Pancreas (tissue), 10 donors: ENCODE measurements at regions not wholly inside any gene's neighbourhood (a gene's known extent, or its start where the extent isn't known, plus 50 kb on each side); places are given as distances from the start of the nearest gene placed in this dataset.
"Not testable (repeated sequence)": the region's sequence is repeated elsewhere in the genome, so short reads cannot be mapped to it uniquely, and the experiment has no call there.

Experiments used
- ATAC-seq, 4 donors: fragments of 200-7000 bp; cut with Tn5 transposase; one replicate each; pipeline versions ENCODE4 v1.8.0 to v1.9.1; 2020; ENCODE audit warnings: mild to moderate bottlenecking in 4 of 4, moderate library complexity in 4 of 4
- DNase-seq, 6 donors: peaks; one replicate each; pipeline ENCODE4 v3.0.0-alpha.2; 2020
- FAIRE-seq: peaks from 2 replicates; lab custom pipeline; 2012; peaks lifted over from hg19 to GRCh38; lab: Jason Lieb, UNC
- H3K27ac ChIP-seq, 4 donors: fragments of 200-600 bp; sonication (generic); 1 replicate in 3 of 4; 2 replicates in 1 of 4; pipeline versions ENCODE4 v1.5.0 to v1.8.0; 2020
- H3K27me3 ChIP-seq, 4 donors: fragments of 200-600 bp; one replicate each; pipeline ENCODE4 v1.8.0; 2021
- H3K36me3 ChIP-seq, 3 donors: fragments of 200-600 bp; sonication (generic) in 1 of 3; one replicate each; pipeline versions ENCODE4 v1.5.0 to v1.8.0; 2020 to 2021
- H3K4me1 ChIP-seq, 3 donors: fragments of 200-600 bp; one replicate each; pipeline ENCODE4 v1.8.0; 2021
- H3K4me3 ChIP-seq, 4 donors: fragments of 200-600 bp; sonication (generic) in 2 of 4; one replicate each; pipeline versions ENCODE4 v1.5.0 to v1.8.0; 2020 to 2021
- H3K9me3 ChIP-seq, 4 donors: fragments of 200-600 bp; one replicate each; pipeline ENCODE4 v1.8.0; 2021
- WGBS, 2 donors: extraction: QIAGEN DNeasy Blood & Tissue Kit; methylation state at CpG; one replicate each; pipeline ENCODE4 v1.1.7; 2013; 5-methylcytosine and 5-hydroxymethylcytosine counted together
- intact Hi-C, 3 donors: fragments of 100-400 bp; cut with DNase I; formaldehyde crosslinking; loops; one replicate each; pipeline versions ENCODE4 v1.11.1 to v1.14.2; 2022
- TF ChIP-seq, protein P1 (sequence below), 4 donors: fragments of 200-600 bp; sonication (generic) in 3 of 4; IDR thresholded peaks; one replicate each; pipeline versions ENCODE4 v1.5.0 to v1.8.0; 2021; ENCODE audit warnings: antibody characterized with exemption in 4 of 4
- donor health status: healthy with polysubstance abuse.
- donor health status: DM: no; HTN: no; CAD: no; lungs with moderate emphysema.
- donor health status: DM: no; HTN: no; CAD: no.
- donor health status: control.
- donor health status: control.
- donor health status: Bipolar disorder and iron deficiency.
- donor health status: DM: yes; HTN: yes; CAD: no.
- donor health status: DM: no; HTN: no; CAD: no.
- donor health status: DM: no; HTN: no; CAD: no.
- donor health status: DM: yes; HTN: yes; CAD: no.

DNA sequence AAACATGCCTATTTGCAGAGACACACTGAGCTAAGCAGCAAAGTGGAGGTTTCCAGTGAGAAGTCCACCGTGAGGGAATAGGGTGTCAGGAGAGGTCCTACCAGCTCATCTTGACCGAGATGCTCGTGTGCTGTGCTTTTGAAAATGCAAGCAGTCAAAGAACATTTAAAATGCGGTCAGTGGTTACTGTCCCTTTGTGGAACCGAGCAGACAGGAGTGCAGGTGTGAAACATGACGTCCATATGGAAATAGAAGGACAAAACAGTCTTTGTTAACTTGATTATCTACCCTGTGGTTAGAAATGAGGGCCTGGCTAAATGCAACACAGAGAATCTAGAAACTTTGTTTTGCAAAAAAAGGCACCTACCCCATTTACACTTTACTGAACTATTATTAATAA lies 473.3 kb downstream of the SPATA31A6 start:
- DNase-seq, intact Hi-C loops, H3K4me1 ChIP-seq, H3K36me3 ChIP-seq, H3K27ac ChIP-seq, H3K4me3 ChIP-seq, H3K27me3 ChIP-seq, FAIRE-seq, ATAC-seq, H3K9me3 ChIP-seq: not testable (repeated sequence)
- WGBS, 2 donors: 46 to 48% methylated on average over 3 to 4 of the region's 6 CpGs

DNA sequence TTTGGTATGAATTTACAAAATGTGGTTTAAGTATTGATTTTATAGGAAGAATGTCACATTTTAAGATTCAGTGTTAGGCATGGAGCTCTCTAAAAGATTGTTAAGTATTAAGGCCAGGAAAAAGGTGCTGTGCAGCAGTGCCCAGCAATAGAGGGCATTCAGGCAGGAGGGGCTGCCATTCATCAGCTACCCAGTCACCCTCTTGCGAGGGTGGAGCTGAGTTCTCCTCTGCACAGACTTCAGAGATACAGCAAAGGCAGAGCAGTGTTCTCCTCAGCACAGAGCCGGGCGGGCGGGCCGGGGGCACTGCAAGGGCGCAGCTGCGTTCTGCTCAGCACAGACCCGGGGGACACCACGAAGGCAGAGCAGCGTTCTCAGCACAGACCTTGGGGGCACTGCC lies 474.0 kb downstream of the SPATA31A6 start:
- FAIRE-seq, H3K27ac ChIP-seq, H3K9me3 ChIP-seq, H3K4me3 ChIP-seq, ATAC-seq, H3K4me1 ChIP-seq, H3K27me3 ChIP-seq, DNase-seq, H3K36me3 ChIP-seq, intact Hi-C loops: not testable (repeated sequence)
- WGBS, 2 donors: no CpG with 5 or more reads among the region's 10 CpGs

DNA sequence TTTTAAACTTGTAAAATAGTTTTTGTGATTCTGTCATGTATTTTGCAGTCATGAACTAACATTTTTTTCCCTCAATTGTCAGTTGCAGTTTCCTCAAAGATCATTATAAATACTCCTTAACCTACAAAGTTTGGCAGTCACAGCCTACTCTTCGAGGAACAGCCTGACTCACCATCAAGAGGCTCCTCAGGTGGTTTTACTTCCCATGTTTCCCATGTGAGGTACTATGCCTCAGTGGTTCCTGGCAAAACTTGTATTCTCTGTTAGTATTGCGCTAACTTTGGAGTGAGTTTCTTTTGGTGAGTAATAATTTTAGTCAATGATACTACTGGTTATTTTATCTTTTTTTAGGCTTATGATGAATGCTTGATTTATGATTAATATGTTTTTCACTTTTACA lies 513.7 kb downstream of the SPATA31A6 start:
- ATAC-seq, intact Hi-C loops, DNase-seq, H3K27me3 ChIP-seq, H3K4me3 ChIP-seq, H3K4me1 ChIP-seq, H3K36me3 ChIP-seq, H3K27ac ChIP-seq, H3K9me3 ChIP-seq, FAIRE-seq: not testable (repeated sequence)
- WGBS, 2 donors: no CpG with 5 or more reads among the region's 2 CpGs

DNA sequence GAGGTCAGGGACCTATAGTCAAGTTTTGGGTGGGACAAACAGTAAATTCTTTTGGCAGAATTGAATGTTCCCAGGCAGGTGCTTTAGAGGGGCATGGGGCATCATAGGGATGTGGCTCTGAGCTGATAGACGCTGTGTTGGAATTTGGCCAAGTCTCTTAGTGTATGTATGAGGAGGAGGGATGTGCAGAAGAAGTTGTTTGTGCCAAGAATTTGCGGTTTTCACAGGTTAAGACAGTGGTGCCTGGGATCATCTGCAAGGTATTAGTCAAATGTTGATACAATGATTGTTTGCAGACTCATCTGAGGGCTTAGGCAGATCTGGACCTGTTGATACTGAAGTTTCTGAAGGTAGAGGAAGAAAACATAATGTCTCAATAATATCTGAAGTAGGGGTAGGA lies 519.4 kb downstream of the SPATA31A6 start:
- intact Hi-C loops, H3K27ac ChIP-seq, H3K36me3 ChIP-seq, ATAC-seq, H3K4me3 ChIP-seq, H3K4me1 ChIP-seq, DNase-seq, H3K9me3 ChIP-seq, H3K27me3 ChIP-seq, FAIRE-seq: not testable (repeated sequence)
- WGBS, 2 donors: no CpG with 5 or more reads among the region's 2 CpGs

DNA sequence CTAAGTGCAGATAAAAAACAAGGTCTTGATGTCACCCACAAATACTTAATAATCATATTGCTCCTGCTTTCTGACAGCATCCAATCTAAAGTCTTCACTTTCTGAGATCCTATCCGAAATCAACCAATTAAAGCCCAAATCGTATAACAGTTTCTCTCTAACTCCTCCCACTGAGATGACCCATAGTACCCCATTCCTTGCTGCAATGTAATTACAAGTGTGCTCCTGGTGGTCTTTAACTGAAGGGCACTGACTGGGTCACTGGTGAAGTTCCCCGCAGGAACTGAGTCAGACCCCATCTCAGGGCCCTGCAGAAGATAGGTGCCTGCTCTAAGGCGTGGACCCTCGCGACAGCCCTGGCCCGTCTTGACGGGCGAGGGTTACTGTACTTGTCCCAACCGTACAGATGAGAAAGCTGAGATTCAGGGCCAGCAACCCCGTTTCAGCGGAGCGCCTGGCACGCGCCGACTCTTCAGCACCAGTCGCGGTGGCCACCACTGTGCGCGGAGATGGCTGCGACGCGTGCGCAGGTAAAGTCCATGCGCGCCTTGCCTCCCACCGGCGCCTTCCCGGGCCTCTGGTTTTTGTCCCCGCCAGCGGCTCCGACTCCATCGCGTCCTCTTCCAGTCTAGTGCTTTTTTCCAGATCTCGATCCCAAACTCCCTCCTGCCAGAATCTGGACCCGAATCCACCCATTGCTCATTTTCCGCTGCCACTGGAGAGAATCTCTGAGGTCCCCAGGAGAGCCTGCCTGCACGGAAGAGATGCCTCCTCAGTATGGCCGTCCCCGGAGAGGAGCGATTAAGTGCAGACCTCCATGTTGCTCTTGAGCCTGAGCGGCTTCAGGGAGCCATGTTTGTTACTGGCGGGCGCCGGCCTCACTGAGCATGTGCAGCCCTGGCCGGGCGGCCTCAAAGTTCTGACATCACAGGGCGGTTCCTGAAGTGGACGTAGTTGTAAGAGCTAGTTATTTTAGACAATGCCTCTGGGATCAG lies 541.7 kb downstream of the SPATA31A6 start:
- intact Hi-C loops, H3K27me3 ChIP-seq, ATAC-seq, H3K9me3 ChIP-seq, FAIRE-seq, H3K36me3 ChIP-seq, H3K4me1 ChIP-seq: not testable (repeated sequence)
- 8% methylated on average over 3 of the region's 49 CpGs; no CpG with 5 or more reads in 1 of the 2 donors for WGBS, 2 donors
- Histone ChIP-seq H3K4me3 (peak overlapping the region in 2 of 4 donors; percentile 27 to 35), H3K27ac (peak overlapping the region in 3 of 4 donors; percentile 22 to 60 (median 46))
- DNase-seq: peak; percentile 16 to 62 (median 24)

DNA sequence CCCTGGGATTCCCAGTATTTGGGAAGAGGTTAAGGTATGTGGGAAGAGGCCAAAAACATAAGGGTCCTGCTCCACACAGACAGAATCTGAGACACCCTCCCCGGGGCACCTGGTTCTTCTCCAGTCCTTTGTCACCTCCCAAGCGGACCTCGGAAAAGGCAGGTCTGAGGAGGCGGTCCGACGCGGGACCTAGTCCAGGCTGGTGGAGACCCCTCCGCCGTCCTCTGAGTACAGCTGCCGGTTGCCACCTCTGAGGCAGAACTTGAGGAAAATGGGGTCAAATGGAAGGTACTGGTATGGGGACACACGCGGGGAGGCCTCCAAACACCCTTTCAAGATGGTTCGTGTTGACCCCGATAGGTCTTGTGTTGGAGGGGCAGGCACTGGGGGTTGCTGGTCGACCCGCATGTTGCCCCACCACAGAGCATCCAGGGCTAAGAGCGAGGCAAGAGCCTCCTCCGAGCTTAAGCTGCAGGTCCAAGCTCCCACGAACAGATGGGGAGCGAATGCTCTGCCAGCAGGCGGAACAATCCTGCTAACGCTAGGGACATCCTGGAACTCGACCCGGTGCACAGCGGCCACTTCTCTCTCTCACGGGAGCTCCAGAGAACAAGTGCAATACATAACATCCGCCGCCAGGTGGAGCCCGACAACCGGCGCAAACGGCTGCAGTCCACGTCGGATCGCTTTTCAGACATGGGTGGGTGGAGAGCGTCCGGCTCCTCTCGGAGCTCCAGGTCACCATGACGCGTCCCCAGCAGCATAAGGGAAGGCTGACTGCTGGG lies 559.8 kb downstream of the SPATA31A6 start:
- peak overlapping the region in 1 of 4 donors; percentile 21 for H3K4me3 ChIP-seq
- intact Hi-C loops, H3K27me3 ChIP-seq, H3K4me1 ChIP-seq, H3K27ac ChIP-seq, H3K9me3 ChIP-seq, H3K36me3 ChIP-seq, FAIRE-seq: not testable (repeated sequence)
- DNase-seq (peak; percentile 53 to 91 (median 79)), ATAC-seq (peak; percentile 66 to 97 (median 83))
- TF ChIP-seq, protein P1, sequence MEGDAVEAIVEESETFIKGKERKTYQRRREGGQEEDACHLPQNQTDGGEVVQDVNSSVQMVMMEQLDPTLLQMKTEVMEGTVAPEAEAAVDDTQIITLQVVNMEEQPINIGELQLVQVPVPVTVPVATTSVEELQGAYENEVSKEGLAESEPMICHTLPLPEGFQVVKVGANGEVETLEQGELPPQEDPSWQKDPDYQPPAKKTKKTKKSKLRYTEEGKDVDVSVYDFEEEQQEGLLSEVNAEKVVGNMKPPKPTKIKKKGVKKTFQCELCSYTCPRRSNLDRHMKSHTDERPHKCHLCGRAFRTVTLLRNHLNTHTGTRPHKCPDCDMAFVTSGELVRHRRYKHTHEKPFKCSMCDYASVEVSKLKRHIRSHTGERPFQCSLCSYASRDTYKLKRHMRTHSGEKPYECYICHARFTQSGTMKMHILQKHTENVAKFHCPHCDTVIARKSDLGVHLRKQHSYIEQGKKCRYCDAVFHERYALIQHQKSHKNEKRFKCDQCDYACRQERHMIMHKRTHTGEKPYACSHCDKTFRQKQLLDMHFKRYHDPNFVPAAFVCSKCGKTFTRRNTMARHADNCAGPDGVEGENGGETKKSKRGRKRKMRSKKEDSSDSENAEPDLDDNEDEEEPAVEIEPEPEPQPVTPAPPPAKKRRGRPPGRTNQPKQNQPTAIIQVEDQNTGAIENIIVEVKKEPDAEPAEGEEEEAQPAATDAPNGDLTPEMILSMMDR (IDR thresholded peaks at IDR 0.05): peak; percentile 56 to 83 (median 67)
- 33 to 39% methylated on average over 36 to 40 of the region's 40 CpGs for WGBS, 2 donors

DNA sequence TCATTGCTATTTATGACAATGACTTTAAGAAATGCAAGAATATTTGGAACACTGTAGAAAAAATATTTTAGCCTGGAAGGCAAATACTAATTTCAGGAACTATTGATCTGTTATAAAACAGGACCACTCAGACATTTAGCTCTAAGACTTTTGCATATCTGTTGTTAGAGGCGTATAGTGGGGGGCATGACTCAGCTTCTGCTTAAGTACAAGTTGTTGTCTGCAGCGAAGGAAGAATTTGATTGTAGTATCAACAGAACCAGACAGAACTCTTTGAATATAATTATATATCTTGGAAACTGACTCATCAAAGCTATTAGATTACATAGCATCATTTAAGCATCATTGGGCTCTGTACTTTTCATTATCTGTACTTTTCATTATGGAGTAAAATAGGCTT lies 573.8 kb downstream of the SPATA31A6 start:
- H3K9me3 ChIP-seq, H3K36me3 ChIP-seq, H3K27ac ChIP-seq, FAIRE-seq, H3K27me3 ChIP-seq, H3K4me3 ChIP-seq, ATAC-seq, DNase-seq, intact Hi-C loops, H3K4me1 ChIP-seq: not testable (repeated sequence)
- WGBS, 2 donors: 78 to 85% methylated on average over 2 of the region's 2 CpGs

DNA sequence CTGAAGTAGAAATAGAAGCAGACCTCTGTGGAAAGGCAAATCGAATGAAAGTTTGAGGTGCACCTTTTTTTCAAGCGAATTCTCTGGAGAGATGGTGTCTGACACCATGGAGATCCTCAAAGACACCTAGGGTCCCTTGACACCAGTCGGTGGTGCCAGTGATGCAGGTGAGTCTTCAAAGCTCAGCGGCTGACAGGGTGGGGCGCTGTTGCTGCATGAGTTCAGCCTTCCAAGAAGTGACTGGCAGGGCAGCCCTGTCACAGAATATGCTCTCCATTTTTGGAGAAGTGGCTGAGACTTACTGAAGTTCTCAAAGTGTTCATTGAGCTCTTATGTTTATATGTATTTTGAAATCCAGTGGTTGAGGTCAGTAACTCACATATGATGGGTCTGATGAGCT lies 575.9 kb downstream of the SPATA31A6 start:
- H3K36me3 ChIP-seq, H3K4me3 ChIP-seq, H3K27ac ChIP-seq, H3K27me3 ChIP-seq, intact Hi-C loops, DNase-seq, ATAC-seq, H3K4me1 ChIP-seq, H3K9me3 ChIP-seq, FAIRE-seq: not testable (repeated sequence)
- 22 to 31% methylated on average over 2 to 5 of the region's 5 CpGs for WGBS, 2 donors

DNA sequence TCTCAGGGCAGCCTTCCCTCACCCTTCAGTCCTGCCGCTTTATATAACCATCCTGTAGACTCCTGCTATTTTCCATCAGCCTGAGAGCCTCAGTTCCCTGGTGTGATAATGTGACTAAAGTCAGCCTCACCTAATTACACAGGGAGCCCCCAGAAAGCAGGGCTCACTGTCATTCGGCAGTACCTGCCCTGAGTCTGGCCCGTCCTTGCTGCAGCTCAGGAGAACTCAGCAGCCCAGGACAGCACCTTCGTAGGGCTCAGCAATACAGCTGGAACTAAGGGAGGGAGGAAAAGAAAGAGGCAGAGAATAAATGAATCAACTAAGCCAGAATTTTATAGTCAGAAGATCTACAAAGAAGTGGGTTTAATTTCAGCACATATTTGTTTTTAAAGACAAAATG lies 598.7 kb downstream of the SPATA31A6 start:
- DNase-seq, H3K27ac ChIP-seq, H3K4me1 ChIP-seq, FAIRE-seq, H3K36me3 ChIP-seq, H3K27me3 ChIP-seq, intact Hi-C loops, H3K4me3 ChIP-seq, H3K9me3 ChIP-seq, ATAC-seq: not testable (repeated sequence)
- WGBS, 2 donors: 32 to 38% methylated on average over 3 to 4 of the region's 4 CpGs

DNA sequence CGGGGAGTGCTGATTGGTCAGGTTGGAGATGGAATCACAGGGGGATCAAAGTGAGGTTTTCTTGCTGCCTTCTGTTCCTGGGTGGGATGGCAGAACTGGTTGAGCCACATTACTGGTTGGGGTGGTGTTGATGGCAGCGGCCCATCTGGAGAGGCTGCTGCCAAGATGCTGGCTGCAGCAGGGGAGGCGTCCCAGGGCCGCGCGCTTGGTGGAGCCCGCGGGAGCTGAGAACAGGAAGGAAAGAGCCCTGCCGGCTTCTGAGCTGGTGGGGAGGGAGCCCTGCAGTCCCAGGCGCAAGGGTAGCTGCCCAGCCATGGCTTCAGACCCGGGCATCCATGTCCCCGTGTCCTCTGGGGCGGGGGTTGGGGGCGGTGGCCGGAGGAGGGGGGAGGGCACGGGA lies 609.3 kb downstream of the SPATA31A6 start:
- DNase-seq, H3K27me3 ChIP-seq, ATAC-seq, H3K4me1 ChIP-seq, H3K4me3 ChIP-seq, H3K27ac ChIP-seq, intact Hi-C loops, H3K9me3 ChIP-seq, H3K36me3 ChIP-seq, FAIRE-seq: not testable (repeated sequence)
- WGBS, 2 donors: 51 to 64% methylated on average over 16 of the region's 16 CpGs
